ENCODE measurements at regions not wholly inside any gene's neighbourhood (a gene's known extent, or its start where the extent isn't known, plus 50 kb on each side); places are given as distances from the start of the nearest gene placed in this dataset.
A peak's percentile ranks its signal among the peaks of the same experiment; 100 is the strongest.

DNA sequence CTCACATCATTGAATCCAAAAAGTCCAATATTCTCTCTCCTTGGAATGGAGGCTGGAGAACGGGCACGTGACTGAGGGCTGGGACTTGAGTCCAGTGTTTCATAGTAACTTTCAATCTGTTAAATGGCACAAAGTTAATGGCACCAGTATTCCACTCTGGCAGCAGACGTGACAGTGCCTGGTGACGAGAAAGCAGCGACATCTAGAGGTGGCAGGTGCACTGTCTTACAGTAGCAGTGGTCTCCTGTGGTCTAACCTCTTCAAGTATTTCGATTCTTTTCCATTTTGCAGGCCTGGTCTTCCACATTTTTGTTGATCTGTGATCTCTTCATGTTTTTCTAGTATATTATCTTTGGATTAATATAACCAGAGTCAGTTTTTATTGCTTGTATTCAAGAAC is 107.1 kb downstream of the OXSM start:
- FAIRE-seq (peak; percentile 89), ATAC-seq (peak; percentile 98), DNase-seq (ENCODE audit: low read depth, low spot score) (no peak)
- BruUV-seq (replicated peaks) = no TSS peak
- H3K4me1 ChIP-seq (ENCODE audit: control insufficient read depth, insufficient read depth, low read length) = no peaks in the 10 kb centered on the region
- no peaks in the 10 kb centered on the region for H3K79me2 ChIP-seq (ENCODE audit: control insufficient read depth, insufficient read depth, low read length)
- CTCF ChIA-PET = interaction anchor here (0.6 to 9.3 kb wide), 3 partner anchors 237 to 1234 kb away, joined by 4 to 67 read pairs (median 5); no protein-coding TSS in a partner anchor
- H3K9ac ChIP-seq (ENCODE audit: control insufficient read depth, insufficient read depth, low read length) = no peak overlapping the region
- SMC1A ChIA-PET (ENCODE audit: uncharacterized antibody, unreplicated experiment) = interaction anchor here (1.4 kb wide), 1 partner anchor 250 kb away, joined by 12 read pairs; no protein-coding TSS in a partner anchor
- H3K27me3 ChIP-seq (replicated peaks in 1 of 2; ENCODE audit: control insufficient read depth in 2 of 2, insufficient read depth in 2 of 2, low read length in 1 of 2) = no peaks in the 10 kb centered on the region
- no peak overlapping the region for H3K4me2 ChIP-seq (ENCODE audit: control insufficient read depth, insufficient read depth)
- H3K27ac ChIP-seq (ENCODE audit: control insufficient read depth, insufficient read depth) = no peak overlapping the region
- intact Hi-C loops (cut with micrococcal nuclease; ENCODE audit: unreplicated experiment) = loop anchor here (1.0 to 5.0 kb wide), 3 partner anchors 40 to 249 kb away; no protein-coding TSS in a partner anchor
- no peaks in the 10 kb centered on the region for H3K9me3 ChIP-seq (replicated peaks; ENCODE audit: control insufficient read depth, insufficient read depth, low read length)
- TF ChIP-seq, protein P1, sequence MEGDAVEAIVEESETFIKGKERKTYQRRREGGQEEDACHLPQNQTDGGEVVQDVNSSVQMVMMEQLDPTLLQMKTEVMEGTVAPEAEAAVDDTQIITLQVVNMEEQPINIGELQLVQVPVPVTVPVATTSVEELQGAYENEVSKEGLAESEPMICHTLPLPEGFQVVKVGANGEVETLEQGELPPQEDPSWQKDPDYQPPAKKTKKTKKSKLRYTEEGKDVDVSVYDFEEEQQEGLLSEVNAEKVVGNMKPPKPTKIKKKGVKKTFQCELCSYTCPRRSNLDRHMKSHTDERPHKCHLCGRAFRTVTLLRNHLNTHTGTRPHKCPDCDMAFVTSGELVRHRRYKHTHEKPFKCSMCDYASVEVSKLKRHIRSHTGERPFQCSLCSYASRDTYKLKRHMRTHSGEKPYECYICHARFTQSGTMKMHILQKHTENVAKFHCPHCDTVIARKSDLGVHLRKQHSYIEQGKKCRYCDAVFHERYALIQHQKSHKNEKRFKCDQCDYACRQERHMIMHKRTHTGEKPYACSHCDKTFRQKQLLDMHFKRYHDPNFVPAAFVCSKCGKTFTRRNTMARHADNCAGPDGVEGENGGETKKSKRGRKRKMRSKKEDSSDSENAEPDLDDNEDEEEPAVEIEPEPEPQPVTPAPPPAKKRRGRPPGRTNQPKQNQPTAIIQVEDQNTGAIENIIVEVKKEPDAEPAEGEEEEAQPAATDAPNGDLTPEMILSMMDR (IDR thresholded peaks at IDR 0.05 in 2 of 3, conservative IDR thresholded peaks at IDR 0.05 in 1 of 3; ENCODE audit: control insufficient read depth in 2 of 3, extremely low read depth in 1 of 3, insufficient read depth in 1 of 3, low read depth in 3 of 3, low read length in 3 of 3) = peak; percentile 84 to 90 (median 89)
- no peak for TF ChIP-seq FOXM1 (IDR thresholded peaks at IDR 0.05; ENCODE audit: low read depth, low read length)
- TF ChIP-seq LARP7 (IDR thresholded peaks at IDR 0.05) = no peak
- TF ChIP-seq, protein P2, sequence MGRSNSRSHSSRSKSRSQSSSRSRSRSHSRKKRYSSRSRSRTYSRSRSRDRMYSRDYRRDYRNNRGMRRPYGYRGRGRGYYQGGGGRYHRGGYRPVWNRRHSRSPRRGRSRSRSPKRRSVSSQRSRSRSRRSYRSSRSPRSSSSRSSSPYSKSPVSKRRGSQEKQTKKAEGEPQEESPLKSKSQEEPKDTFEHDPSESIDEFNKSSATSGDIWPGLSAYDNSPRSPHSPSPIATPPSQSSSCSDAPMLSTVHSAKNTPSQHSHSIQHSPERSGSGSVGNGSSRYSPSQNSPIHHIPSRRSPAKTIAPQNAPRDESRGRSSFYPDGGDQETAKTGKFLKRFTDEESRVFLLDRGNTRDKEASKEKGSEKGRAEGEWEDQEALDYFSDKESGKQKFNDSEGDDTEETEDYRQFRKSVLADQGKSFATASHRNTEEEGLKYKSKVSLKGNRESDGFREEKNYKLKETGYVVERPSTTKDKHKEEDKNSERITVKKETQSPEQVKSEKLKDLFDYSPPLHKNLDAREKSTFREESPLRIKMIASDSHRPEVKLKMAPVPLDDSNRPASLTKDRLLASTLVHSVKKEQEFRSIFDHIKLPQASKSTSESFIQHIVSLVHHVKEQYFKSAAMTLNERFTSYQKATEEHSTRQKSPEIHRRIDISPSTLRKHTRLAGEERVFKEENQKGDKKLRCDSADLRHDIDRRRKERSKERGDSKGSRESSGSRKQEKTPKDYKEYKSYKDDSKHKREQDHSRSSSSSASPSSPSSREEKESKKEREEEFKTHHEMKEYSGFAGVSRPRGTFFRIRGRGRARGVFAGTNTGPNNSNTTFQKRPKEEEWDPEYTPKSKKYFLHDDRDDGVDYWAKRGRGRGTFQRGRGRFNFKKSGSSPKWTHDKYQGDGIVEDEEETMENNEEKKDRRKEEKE (IDR thresholded peaks at IDR 0.05) = no peak
- no peak for TF ChIP-seq MTA2 (IDR thresholded peaks at IDR 0.05; ENCODE audit: low read depth)
- TF ChIP-seq SMAD5 (IDR thresholded peaks at IDR 0.05; ENCODE audit: low read depth) = no peak
- TF ChIP-seq MTA3 (IDR thresholded peaks at IDR 0.05; ENCODE audit: borderline replicate concordance, low read length) = no peak
- no peak for TF ChIP-seq STAT1 (conservative IDR thresholded peaks at IDR 0.05)
- no peak for TF ChIP-seq EGR1 (IDR thresholded peaks at IDR 0.05; ENCODE audit: borderline replicate concordance in 1 of 2, low read depth in 2 of 2, low read length in 2 of 2)
- TF ChIP-seq YY1 (IDR thresholded peaks at IDR 0.05; ENCODE audit: low read depth, low read length) = peak; percentile 24; the same call in 1 of the 2 replicates
- no peak for TF ChIP-seq NFYB (IDR thresholded peaks at IDR 0.05; ENCODE audit: insufficient read depth, low read depth, low read length)
- TF ChIP-seq PAX5 (IDR thresholded peaks at IDR 0.05; ENCODE audit: borderline replicate concordance, low read depth, low read length) = no peak
- no peak for TF ChIP-seq SREBF1 (IDR thresholded peaks at IDR 0.05; ENCODE audit: low read length)
- TF ChIP-seq RUNX3 (IDR thresholded peaks at IDR 0.05; ENCODE audit: low read length) = peak; percentile 42; the same call in 1 of the 2 replicates
- TF ChIP-seq BMI1 (IDR thresholded peaks at IDR 0.05; ENCODE audit: borderline replicate concordance) = no peak
- peak in 1 of 2 experiments; percentile 43; a peak in 1 of 4 replicates for TF ChIP-seq BHLHE40 (IDR thresholded peaks at IDR 0.05; ENCODE audit: borderline replicate concordance in 1 of 2, low read depth in 2 of 2, low read length in 1 of 2)
- peak; percentile 66 for TF ChIP-seq SMC3 (IDR thresholded peaks at IDR 0.05; ENCODE audit: borderline replicate concordance, low read length)
- TF ChIP-seq RAD21 (IDR thresholded peaks at IDR 0.05; ENCODE audit: insufficient read depth, low read depth, low read length) = peak; percentile 81
- TF ChIP-seq ZZZ3 (IDR thresholded peaks at IDR 0.05; ENCODE audit: control insufficient read depth, insufficient read length, low read depth) = no peak
- no peak overlapping the region for H3K4me3 ChIP-seq
- no peak overlapping the region for H2AFZ ChIP-seq (ENCODE audit: control insufficient read depth, low read depth, low read length)
- POLR2A ChIA-PET = no interaction called here
- in situ Hi-C loops (cut with MboI) = loop anchor here (5.0 kb wide), 1 partner anchor 250 kb away; no protein-coding TSS in a partner anchor
- 8% methylated on average over 6 of the region's 6 CpGs for WGBS (ENCODE audit: insufficient coverage, insufficient replicate concordance, low lambda C conversion rate, missing lambda C conversion rate)
- RAD21 ChIA-PET (ENCODE audit: unreplicated experiment) = interaction anchor here (1.0 kb wide), 1 partner anchor 53 kb away, joined by 4 read pairs; no protein-coding TSS in a partner anchor
- H4K20me1 ChIP-seq (ENCODE audit: control insufficient read depth, insufficient read depth) = no peaks in the 10 kb centered on the region
- H3K36me3 ChIP-seq (ENCODE audit: control insufficient read depth in 2 of 2, insufficient read depth in 2 of 2, low read length in 1 of 2) = no peaks in the 10 kb centered on the region
